ENCODE measurements at regions not wholly inside any gene's neighbourhood (a gene's known extent, or its start where the extent isn't known, plus 50 kb on each side); places are given as distances from the start of the nearest gene placed in this dataset.

DNA sequence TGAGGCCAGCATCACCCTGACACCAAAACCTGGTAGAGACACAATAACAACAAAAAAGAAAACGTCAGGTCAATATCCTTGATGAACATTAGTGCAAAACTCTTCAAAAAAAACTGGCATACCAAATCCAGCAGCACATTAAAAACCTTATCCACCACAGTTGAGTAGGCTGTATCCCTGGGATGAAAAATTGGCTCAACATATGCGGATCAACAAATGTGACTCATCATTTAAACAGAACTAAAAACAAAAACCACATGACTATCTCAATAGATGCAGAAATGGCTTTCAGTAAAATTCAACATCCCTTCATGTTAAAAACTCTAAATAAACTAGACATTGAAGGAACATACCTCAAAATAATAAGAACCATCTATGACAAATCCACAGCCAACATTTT lies 59.6 kb upstream of the PHIP start:
- no peak for TF ChIP-seq CTCF (IDR thresholded peaks at IDR 0.05)
- no peak for TF ChIP-seq POLR2A (IDR thresholded peaks at IDR 0.05)
